Activated CD8-positive, alpha-beta T cell treated with anti-CD3 and anti-CD28 coated beads, Interleukin-2, amount 10 ng/mL, durations not matched to agents 7 days and 5 days (primary cell): ENCODE measurements at regions not wholly inside any gene's neighbourhood (a gene's known extent, or its start where the extent isn't known, plus 50 kb on each side); places are given as distances from the start of the nearest gene placed in this dataset.
"Not testable (repeated sequence)": the region's sequence is repeated elsewhere in the genome, so short reads cannot be mapped to it uniquely, and the experiment has no call there.

Experiments used
- ATAC-seq: fragments of 150-1000 bp; cut with Tn5 transposase; one replicate; pipeline ENCODE4 v1.10.0; 2021; ENCODE audit warnings: moderate library complexity
- CTCF ChIA-PET: fragments of 350-600 bp; sonication (Branson Sonifier 250); formaldehyde crosslinking; loops from one replicate; lab custom pipeline; 2021; ENCODE audit warnings: antibody characterized with exemption; lab: Charles Lee
- POLR2A ChIA-PET: fragments of 350-600 bp; sonication (Branson Sonifier 250); formaldehyde crosslinking; loops from one replicate; lab custom pipeline; 2021; ENCODE audit warnings: antibody characterized with exemption; lab: Charles Lee
- DNase-seq: peaks from one replicate; pipeline ENCODE4 v3.0.0-alpha.2; 2020
- H3K27ac Mint-ChIP-seq: one replicate; pipeline ENCODE4 v1.8.0; 2021; ENCODE audit warnings: mild to moderate bottlenecking, mixed read lengths
- H3K27me3 Mint-ChIP-seq: one replicate; pipeline ENCODE4 v1.8.0; 2021; ENCODE audit warnings: low read depth, mixed read lengths
- H3K36me3 Mint-ChIP-seq: one replicate; pipeline ENCODE4 v1.8.0; 2021; ENCODE audit warnings: low read depth, mixed read lengths
- H3K4me1 Mint-ChIP-seq: one replicate; pipeline ENCODE4 v1.8.0; 2021; ENCODE audit warnings: low read depth, mixed read lengths
- H3K4me3 Mint-ChIP-seq: one replicate; pipeline ENCODE4 v1.8.0; 2021; ENCODE audit warnings: mild to moderate bottlenecking, mixed read lengths
- H3K9me3 Mint-ChIP-seq: one replicate; pipeline ENCODE4 v1.8.0; 2022; ENCODE audit warnings: mixed read lengths; ENCODE audit not compliant: insufficient read depth

GRCh38 chr6:3535776-3536435, 79.1 kb upstream of the SLC22A23 start:
- H3K4me1 Mint-ChIP-seq: no peaks in the 10 kb centered on the region
- H3K27me3 Mint-ChIP-seq: no peaks in the 10 kb centered on the region
- ChIA-PET POLR2A (no interaction called here), CTCF (no interaction called here)
- ATAC-seq: no peak
- H3K9me3 Mint-ChIP-seq: no peaks in the 10 kb centered on the region
- H3K27ac Mint-ChIP-seq: no peak overlapping the region
- no peak overlapping the region for H3K4me3 Mint-ChIP-seq
- peak; percentile 8 for DNase-seq
- H3K36me3 Mint-ChIP-seq: no peaks in the 10 kb centered on the region

- no peak for ATAC-seq
- Mint-ChIP-seq H3K4me1 (no peaks in the 10 kb centered on the region), H3K27ac (no peak overlapping the region), H3K4me3 (no peak overlapping the region), H3K36me3 (no peaks in the 10 kb centered on the region), H3K9me3 (no peaks in the 10 kb centered on the region), H3K27me3 (no peaks in the 10 kb centered on the region)
- ChIA-PET CTCF (interaction anchor here (0.6 kb wide), 1 partner anchor 1267 kb away, joined by 3 read pairs; no protein-coding TSS in a partner anchor), POLR2A (no interaction called here)
- no peak for DNase-seq
These were observed 78.4 kb upstream of the SLC22A23 start for GRCh38 chr6:3535033-3535775.

- H3K4me1 Mint-ChIP-seq: no peaks in the 10 kb centered on the region
These were observed 77.7 kb upstream of the SLC22A23 start for GRCh38 chr6:3534599-3534998.

GRCh38 chr6:3533981-3534380, 77.1 kb upstream of the SLC22A23 start:
- no peaks in the 10 kb centered on the region for H3K9me3 Mint-ChIP-seq
- no peaks in the 10 kb centered on the region for H3K4me1 Mint-ChIP-seq
- ATAC-seq: no peak
- no peaks in the 10 kb centered on the region for H3K27me3 Mint-ChIP-seq
- ChIA-PET POLR2A (no interaction called here), CTCF (no interaction called here)
- DNase-seq: peak; percentile 9
- H3K27ac Mint-ChIP-seq: no peak overlapping the region
- no peaks in the 10 kb centered on the region for H3K36me3 Mint-ChIP-seq
- H3K4me3 Mint-ChIP-seq: no peak overlapping the region

More at GRCh38 chr6:3534599-3534998, 77.7 kb upstream of the SLC22A23 start:
- ChIA-PET POLR2A (no interaction called here), CTCF (interaction anchor here (0.6 kb wide), 1 partner anchor 1268 kb away, joined by 3 read pairs; no protein-coding TSS in a partner anchor)
- ATAC-seq: no peak
- Mint-ChIP-seq H3K27ac (no peak overlapping the region), H3K4me3 (no peak overlapping the region), H3K9me3 (no peaks in the 10 kb centered on the region), H3K27me3 (no peaks in the 10 kb centered on the region), H3K36me3 (no peaks in the 10 kb centered on the region)
- no peak for DNase-seq

DNA sequence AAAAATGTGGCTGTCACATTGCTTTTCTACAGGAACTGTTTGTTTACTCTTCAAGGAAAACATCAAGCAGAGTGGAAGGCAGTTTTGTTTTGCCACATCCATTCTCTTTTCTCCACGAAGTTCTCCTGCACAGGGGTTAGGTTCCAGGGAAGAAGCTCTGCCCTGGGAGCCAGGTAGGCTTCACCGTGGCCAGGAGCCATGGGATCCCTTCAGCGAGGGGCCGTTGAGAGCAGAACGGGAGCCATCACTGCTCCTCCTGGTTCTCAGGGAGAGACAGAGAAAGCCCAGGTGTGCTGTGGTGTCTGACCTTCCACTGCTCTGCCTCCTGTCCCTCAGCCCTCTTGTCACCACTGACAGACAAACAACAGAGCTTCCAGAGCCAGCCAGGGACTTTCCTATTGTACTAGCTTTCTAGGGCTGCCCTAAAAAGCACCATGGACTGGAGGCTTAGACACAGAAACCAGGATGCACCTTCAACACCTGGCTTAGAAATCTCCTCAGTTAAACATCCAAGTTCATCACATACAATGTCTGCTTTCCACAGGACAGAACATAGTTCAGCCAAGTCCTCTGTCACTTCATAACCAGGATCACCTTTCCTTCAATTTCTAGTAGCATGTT, 75.6 kb upstream of the SLC22A23 start:
- ATAC-seq (no peak), DNase-seq (no peak)
- ChIA-PET POLR2A (no interaction called here), CTCF (no interaction called here)
- H3K27me3 Mint-ChIP-seq: no peaks in the 10 kb centered on the region
- no peak overlapping the region for H3K4me3 Mint-ChIP-seq
- H3K9me3 Mint-ChIP-seq: no peaks in the 10 kb centered on the region
- H3K4me1 Mint-ChIP-seq: no peaks in the 10 kb centered on the region
- no peaks in the 10 kb centered on the region for H3K36me3 Mint-ChIP-seq
- no peak overlapping the region for H3K27ac Mint-ChIP-seq

- Mint-ChIP-seq H3K4me1 (no peaks in the 10 kb centered on the region), H3K27ac (no peak overlapping the region), H3K9me3 (no peaks in the 10 kb centered on the region), H3K27me3 (no peaks in the 10 kb centered on the region), H3K4me3 (no peak overlapping the region), H3K36me3 (no peaks in the 10 kb centered on the region)
- no peak for DNase-seq
- ChIA-PET CTCF (no interaction called here), POLR2A (no interaction called here)
- ATAC-seq: no peak
These were observed 74.6 kb upstream of the SLC22A23 start for GRCh38 chr6:3531481-3531880.

DNA sequence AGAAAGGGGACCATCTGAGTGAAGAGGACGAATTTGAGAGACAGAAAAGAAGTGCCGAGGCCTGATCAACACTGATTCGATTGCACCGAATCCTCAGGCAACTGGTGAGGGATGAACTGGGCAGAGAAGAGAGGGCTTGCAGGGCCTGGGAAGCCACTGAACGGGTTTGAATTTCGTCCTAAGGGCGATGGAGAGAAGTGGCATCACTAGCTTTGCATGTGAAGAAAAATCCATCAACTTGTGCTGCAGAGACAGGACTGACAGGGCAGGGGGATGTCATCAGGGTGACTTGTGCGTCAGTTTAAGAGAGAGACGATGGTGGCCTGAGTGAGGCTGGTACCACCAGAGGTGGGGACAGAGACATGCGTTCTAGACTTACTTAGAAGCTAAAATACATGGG, 73.7 kb upstream of the SLC22A23 start:
- ChIA-PET CTCF (no interaction called here), POLR2A (no interaction called here)
- DNase-seq (no peak), ATAC-seq (no peak)
- no peak overlapping the region for H3K4me3 Mint-ChIP-seq
- H3K9me3 Mint-ChIP-seq: no peaks in the 10 kb centered on the region
- H3K27ac Mint-ChIP-seq: no peak overlapping the region
- H3K4me1 Mint-ChIP-seq: no peaks in the 10 kb centered on the region
- no peaks in the 10 kb centered on the region for H3K27me3 Mint-ChIP-seq
- no peaks in the 10 kb centered on the region for H3K36me3 Mint-ChIP-seq

DNA sequence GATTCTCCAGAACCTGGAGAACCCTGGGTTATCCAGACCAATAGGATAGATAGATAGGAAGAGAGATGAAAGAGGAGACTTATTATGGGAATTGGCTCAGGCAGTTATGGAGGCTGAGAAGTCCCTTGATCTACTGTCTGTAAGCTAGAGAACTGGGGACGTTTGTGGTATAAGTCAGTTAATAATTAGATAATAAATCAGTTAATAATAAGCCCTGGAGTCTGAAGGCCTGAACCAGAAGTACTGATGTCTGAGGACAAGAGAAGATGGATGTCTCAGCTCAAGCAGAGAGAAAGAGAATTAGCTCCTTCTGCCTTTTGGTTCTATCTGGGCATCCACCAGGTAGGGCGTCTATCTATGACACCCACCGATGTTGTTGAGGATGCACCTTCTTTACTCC, 72.9 kb upstream of the SLC22A23 start:
- ChIA-PET CTCF (no interaction called here), POLR2A (no interaction called here)
- Mint-ChIP-seq H3K27ac (no peak overlapping the region), H3K27me3 (no peaks in the 10 kb centered on the region), H3K4me1 (no peaks in the 10 kb centered on the region), H3K36me3 (no peaks in the 10 kb centered on the region), H3K9me3 (no peaks in the 10 kb centered on the region), H3K4me3 (no peak overlapping the region)
- no peak for ATAC-seq
- no peak for DNase-seq

DNA sequence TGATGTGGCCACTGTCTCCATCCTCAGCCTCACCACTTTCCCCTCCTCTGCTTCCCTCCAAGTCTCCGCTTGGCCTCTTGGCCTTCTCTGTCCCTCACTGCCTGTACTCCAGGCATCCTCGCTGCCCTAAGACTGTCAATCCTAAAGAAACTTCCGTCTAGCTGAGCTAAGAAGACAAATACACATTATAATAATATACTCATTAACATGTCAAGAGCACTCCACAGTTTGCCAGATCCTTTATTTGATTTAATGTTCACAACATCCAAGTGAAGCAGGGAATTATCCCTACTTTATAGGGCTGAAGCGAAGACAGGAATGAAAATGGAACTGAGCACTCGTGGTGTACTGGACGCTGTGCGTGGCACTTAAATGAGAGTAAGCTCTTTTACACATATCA, 72.4 kb upstream of the SLC22A23 start:
- ChIA-PET CTCF (no interaction called here), POLR2A (no interaction called here)
- ATAC-seq: no peak
- Mint-ChIP-seq H3K4me1 (no peaks in the 10 kb centered on the region), H3K27ac (no peak overlapping the region), H3K27me3 (peaks cover 4% of the 10 kb centered on the region), H3K4me3 (no peak overlapping the region), H3K9me3 (no peaks in the 10 kb centered on the region), H3K36me3 (no peaks in the 10 kb centered on the region)
- no peak for DNase-seq

GRCh38 chr6:3528081-3528671, 71.3 kb upstream of the SLC22A23 start:
- H3K36me3 Mint-ChIP-seq, POLR2A ChIA-PET, H3K27me3 Mint-ChIP-seq, H3K9me3 Mint-ChIP-seq, H3K4me1 Mint-ChIP-seq, CTCF ChIA-PET, H3K27ac Mint-ChIP-seq, ATAC-seq, H3K4me3 Mint-ChIP-seq, DNase-seq: not testable (repeated sequence)

- Mint-ChIP-seq H3K27me3 (peaks cover 6% of the 10 kb centered on the region), H3K4me3 (no peak overlapping the region), H3K27ac (no peak overlapping the region), H3K4me1 (no peaks in the 10 kb centered on the region), H3K9me3 (no peaks in the 10 kb centered on the region), H3K36me3 (no peaks in the 10 kb centered on the region)
- ChIA-PET POLR2A (no interaction called here), CTCF (no interaction called here)
- no peak for DNase-seq
- ATAC-seq: no peak
These were observed 70.8 kb upstream of the SLC22A23 start for GRCh38 chr6:3527651-3527977.
